ENCODE measurements at regions not wholly inside any gene's neighbourhood (a gene's known extent, or its start where the extent isn't known, plus 50 kb on each side); places are given as distances from the start of the nearest gene placed in this dataset.

DNA sequence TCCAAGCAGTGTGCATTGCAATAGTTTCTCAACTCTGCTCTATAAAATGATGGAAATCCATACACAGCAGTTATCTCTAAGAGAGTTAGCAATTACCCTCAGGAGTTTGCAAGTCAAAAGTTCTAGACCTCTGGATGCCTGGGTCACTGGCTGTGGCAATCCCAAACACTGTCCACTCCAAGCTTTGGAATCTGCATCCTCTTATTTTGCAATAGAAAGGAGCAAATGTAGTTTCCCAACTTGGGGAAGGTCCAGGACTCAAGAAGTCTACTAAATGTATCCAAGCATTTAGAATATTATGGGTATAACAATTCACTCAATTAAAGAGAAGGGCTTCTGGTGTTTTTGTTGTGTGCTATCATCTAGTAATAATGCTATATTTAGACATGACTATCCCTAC is 131.3 kb upstream of the NRP1 start:
- H3K4me3 ChIP-seq (ENCODE audit: low read depth, low read length): no peak overlapping the region
- TF ChIP-seq, protein P1, sequence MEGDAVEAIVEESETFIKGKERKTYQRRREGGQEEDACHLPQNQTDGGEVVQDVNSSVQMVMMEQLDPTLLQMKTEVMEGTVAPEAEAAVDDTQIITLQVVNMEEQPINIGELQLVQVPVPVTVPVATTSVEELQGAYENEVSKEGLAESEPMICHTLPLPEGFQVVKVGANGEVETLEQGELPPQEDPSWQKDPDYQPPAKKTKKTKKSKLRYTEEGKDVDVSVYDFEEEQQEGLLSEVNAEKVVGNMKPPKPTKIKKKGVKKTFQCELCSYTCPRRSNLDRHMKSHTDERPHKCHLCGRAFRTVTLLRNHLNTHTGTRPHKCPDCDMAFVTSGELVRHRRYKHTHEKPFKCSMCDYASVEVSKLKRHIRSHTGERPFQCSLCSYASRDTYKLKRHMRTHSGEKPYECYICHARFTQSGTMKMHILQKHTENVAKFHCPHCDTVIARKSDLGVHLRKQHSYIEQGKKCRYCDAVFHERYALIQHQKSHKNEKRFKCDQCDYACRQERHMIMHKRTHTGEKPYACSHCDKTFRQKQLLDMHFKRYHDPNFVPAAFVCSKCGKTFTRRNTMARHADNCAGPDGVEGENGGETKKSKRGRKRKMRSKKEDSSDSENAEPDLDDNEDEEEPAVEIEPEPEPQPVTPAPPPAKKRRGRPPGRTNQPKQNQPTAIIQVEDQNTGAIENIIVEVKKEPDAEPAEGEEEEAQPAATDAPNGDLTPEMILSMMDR (IDR thresholded peaks at IDR 0.05; ENCODE audit: insufficient read depth, low read length): no peak
- DNase-seq (ENCODE audit: low read depth): peak; percentile 52

DNA sequence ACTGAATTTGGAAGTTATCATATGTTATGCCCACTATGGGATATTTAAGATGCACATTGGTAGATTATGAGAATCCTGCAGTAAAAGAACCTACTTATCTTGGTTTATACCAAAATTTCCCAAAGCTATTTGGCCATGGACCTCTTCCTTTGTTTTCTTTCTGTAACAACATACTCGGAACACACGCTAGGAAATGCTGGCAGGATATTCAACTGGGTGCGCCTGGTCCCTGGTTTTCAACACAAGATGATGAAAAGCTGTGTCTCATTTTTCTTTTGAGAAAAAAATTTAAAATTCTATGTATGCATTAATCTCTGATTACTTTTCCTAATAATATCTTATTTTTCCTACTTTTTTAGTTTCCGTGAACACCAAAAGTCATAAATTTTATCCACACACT is 128.5 kb upstream of the NRP1 start:
- DNase-seq (ENCODE audit: low read depth): peak; percentile 77
- TF ChIP-seq, protein P1 (IDR thresholded peaks at IDR 0.05; ENCODE audit: insufficient read depth, low read length): no peak
- H3K4me3 ChIP-seq (ENCODE audit: low read depth, low read length): no peak overlapping the region

DNA sequence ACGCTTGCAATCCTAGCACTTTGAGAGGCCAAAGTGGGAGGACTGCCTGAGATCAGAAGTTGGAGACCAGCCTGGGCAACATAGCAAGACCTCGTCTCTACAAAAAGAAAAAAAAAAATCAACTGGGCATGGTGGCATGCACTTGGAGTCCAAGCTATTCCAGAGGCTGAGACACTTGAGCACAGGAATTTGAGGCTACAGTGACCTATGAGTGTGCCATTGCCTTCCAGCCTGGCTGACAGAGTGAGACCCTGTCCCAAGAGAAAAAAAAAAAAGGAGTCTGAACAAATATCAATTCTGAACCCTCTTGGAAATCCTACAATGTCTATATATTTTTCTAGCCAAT is 126.8 kb upstream of the NRP1 start:
- H3K4me3 ChIP-seq (ENCODE audit: low read depth, low read length): no peak overlapping the region
- TF ChIP-seq, protein P1 (IDR thresholded peaks at IDR 0.05; ENCODE audit: insufficient read depth, low read length): no peak
- DNase-seq (ENCODE audit: low read depth): no peak

DNA sequence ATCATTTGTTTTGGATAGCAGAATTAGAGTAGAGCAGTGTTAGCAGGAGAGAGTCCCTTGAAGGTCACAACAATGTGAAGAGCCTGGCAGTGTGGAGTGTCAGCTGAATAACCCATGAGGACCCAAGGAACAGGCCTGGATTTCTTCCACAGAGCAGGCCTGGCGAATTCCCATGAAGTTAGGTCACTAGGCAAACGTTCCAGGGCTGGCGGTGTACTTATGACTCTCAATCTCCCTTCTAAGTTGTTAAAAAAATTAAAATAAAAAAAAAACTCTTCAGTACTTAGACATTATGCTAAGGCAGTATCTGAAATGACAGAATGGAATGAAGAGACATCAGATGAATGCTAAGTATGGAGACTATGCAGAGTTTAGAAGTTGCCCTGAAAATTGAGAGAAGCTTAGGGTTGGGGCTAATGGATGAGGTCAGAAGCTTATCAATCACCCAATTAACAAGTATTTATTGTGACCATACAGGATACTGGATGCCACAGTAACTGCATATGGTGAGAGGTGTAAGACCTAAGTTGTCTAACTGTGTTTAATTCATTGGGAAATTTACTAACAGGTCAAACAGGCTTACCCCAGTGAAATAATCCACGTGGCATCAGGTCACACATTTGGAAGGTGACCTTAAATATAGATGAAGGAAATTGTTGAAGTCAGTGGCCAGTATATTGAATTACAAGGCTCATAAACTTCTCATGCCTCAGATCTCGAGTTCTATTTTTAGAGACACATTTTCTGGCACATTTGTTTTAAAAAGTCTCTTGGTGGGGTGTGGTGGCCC is 126.2 kb upstream of the NRP1 start:
- TF ChIP-seq, protein P1 (IDR thresholded peaks at IDR 0.05; ENCODE audit: insufficient read depth, low read length): no peak
- DNase-seq (ENCODE audit: low read depth): peak; percentile 80
- H3K4me3 ChIP-seq (ENCODE audit: low read depth, low read length): no peak overlapping the region

DNA sequence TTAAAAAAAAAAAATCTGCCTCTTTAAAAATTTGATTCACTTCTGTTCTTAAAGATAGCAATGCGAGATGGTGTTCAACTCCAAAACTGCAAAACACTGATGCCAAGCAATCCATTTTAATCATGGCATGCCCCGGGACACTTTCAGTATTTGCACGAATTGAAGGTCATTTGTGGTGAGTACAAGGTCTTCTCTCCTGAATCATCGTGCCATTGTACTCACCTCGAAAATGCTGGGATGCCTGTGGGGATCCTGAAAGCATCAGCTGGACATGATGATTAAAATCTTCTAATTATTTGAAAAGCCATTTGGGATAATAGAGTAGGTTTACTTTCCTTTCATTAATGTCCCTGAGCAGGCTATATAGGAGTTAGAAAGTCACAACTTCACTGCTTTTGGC is 125.1 kb upstream of the NRP1 start:
- DNase-seq (ENCODE audit: low read depth): peak; percentile 52
- H3K4me3 ChIP-seq (ENCODE audit: low read depth, low read length): no peak overlapping the region
- TF ChIP-seq, protein P1 (IDR thresholded peaks at IDR 0.05; ENCODE audit: insufficient read depth, low read length): no peak

DNA sequence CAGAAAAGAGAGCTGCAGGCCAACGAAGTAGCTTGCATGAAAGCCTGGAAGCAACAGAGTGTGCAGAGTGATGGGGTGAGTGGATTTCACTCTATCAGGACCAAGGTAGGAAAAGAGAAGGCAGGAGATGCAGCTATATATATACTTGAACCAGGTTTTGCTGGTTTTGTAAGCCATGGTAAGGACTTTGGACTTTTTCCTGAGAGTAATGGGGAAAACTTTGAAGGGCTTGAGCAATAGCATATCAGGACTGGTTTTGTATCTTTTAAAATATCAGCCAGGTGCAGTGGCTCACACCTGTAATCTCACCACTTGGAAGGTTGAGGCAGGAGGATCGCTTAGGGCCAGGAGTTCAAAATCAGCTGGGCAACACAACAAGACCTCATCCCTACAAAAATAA is 120.6 kb upstream of the NRP1 start:
- TF ChIP-seq, protein P1 (IDR thresholded peaks at IDR 0.05; ENCODE audit: insufficient read depth, low read length): no peak

DNA sequence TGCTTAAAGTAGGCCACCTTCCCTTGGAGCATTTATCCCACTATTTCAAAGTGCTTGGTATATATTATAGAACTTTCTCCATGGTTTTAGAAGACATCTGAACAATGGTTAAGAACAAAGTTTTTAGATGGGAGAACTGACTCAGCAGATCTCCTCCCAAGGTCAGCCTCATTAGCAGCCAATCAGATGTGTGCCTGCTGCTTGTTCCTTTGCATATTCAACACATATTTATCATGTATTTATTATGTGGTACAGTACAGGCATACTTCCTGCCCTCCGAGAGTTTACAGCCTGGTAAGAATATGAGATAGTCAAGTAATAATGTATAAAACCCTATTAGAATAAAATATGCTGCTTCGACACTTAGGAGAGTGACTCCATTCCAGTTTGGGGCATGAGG is 120.1 kb upstream of the NRP1 start:
- DNase-seq (ENCODE audit: low read depth): no peak
- no peak overlapping the region for H3K4me3 ChIP-seq (ENCODE audit: low read depth, low read length)
- TF ChIP-seq, protein P1 (IDR thresholded peaks at IDR 0.05; ENCODE audit: insufficient read depth, low read length): no peak

More for the DNA sequence above, 120.6 kb upstream of the NRP1 start:
- no peak for DNase-seq (ENCODE audit: low read depth)
- H3K4me3 ChIP-seq (ENCODE audit: low read depth, low read length): no peak overlapping the region
